ENCODE measurements at regions not wholly inside any gene's neighbourhood (a gene's known extent, or its start where the extent isn't known, plus 50 kb on each side); places are given as distances from the start of the nearest gene placed in this dataset.

DNA sequence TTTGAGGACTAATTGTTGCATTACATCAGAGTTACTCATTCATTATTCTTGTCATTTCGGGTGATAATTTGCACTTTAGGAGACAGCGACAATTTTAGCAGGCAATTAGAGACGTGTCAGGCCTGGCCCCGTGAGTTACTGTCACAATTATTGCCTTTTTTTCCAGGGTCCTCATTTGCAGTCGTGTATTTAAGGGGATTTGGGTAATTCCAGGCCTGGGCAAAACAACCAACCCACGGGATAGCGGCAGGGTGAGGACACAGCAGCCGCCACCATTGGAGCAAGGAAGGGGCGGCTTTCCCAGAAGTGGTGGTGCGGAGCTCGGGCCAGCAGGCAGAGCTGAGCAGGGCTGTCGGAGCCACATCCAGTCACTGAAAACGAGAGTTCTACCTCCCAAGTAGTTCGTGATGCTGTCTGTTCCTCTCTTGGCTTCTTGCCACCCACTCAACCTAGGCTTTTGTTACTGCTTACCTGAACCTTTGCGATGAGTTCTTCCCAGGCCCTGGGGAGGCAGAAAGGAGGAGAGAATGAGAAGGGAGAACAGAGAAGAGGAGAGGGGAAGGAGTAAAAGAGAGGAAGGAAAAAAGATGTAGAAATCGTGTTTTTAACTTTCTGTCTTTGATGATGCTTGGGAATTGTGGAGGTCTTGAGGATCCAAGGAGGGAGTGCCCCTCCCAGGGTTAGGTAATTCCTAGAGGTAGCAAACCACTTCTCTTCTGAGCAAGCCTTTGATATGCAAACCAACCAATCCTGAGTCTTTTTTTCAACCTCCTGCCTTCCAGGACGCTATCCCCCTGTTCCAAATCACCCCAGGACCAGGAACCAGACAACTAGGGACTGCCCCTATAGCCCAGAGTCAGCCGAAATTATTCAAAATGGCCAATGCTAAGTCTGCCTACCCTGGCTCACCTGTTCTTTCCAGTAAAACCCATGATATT is 236.1 kb downstream of the MIAT start:
- no peak for DNase-seq (ENCODE audit: low read depth in 2 of 2)

DNA sequence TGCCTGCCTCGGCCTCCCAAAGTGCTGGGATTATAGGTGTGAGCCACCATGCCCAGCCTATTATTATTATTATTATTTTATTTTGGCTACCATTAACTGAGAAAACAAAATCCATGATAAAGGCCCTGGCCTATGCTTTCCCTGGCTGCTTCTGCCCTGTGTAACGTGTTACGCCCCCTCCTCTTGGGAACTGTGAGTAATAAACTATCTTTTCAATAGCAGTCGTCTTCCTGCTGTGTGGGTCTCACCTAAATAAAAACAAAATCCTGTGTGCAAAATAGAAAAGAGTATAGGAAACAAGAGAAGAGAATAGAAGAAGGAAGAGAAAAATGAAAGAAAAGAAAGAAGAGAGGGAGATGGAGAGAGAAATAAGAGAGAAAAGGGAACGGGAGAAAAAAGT is 237.0 kb downstream of the MIAT start:
- no peak for DNase-seq (ENCODE audit: low read depth in 2 of 2)

DNA sequence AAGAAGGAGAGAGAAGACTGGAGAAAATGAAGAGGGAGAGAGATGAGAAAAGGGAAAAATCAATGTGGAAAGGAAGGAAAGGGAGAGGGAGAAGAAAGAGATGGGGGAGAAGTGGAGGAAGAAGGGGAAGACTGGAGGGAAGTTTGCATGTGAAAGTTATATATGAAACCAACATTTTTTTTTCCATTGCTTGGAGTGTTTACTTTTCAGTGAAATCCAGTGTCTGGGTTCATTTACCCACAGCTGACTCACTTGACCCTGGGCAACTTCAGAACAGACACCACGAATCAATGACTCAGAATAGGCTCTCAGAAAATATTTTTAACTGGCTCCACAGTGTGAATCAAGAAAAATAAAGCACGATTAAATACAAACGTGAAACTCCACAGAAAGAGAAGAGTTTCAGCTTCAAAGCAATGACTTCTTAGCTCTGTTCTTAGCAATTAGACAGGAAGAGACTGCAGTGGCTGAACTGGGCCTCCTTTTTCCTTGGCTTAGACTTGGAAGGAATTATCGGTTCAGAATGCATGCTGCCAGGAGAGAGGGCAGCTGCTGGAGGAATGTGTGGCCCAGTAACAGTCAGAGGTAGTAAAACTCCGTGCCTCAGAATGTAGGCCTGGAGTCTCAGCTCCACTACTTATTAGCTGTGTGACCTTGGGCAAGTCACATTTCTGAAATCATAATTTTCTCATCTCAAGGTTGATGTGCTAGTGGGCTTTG is 237.5 kb downstream of the MIAT start:
- DNase-seq (ENCODE audit: low read depth in 2 of 2) = no peak

DNA sequence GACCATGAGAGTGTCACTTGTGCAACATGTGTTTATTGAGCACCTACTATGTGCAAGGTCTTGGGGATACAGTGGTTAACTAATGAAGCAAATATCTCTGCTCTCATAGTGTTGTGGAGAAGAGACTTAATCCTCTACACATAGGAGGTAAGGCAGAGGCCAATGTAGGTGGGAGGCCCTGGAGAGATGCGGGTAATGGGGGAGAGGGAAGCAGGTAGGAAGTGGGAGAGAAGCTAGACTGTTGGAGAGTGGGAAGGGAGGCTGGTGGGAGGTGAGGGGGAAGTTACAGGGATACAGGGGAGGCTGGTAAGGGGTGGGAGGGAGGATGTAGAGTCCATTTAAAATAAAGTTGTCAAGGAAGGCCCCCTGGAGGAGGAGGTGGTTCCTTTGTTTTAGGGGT is 240.0 kb downstream of the MIAT start:
- DNase-seq (ENCODE audit: low read depth in 2 of 2) = no peak

DNA sequence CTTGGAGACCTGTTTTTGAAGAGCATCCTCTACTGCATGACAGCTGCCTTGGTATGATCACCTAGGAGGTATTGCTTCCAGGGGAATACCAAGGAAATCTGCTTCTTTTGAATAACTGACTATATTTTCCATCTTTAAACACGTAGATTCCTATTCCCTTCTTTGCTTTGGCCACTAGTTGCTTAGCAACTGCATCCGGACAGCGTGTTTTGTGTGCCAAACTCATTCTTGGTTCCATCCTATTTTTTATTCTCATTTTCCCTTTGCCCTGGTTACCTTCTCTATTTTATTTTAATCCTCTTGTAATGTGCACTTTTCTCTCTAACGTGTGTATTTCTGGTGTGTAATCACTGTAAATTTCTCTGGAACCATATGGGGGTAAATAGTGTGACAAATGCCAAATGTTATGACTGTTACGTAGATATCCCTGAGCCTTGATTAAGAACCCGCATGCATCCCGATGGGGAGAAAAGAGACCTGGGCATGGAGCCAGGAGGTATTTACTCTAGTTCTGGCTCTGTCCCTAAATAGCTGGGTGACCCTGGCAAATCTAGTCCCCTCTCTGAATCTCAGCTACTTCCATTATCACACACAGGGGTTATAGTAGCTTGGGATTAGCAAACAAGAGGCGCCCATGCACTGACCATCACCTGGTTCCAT is 241.7 kb downstream of the MIAT start:
- DNase-seq (ENCODE audit: low read depth in 2 of 2) = no peak

DNA sequence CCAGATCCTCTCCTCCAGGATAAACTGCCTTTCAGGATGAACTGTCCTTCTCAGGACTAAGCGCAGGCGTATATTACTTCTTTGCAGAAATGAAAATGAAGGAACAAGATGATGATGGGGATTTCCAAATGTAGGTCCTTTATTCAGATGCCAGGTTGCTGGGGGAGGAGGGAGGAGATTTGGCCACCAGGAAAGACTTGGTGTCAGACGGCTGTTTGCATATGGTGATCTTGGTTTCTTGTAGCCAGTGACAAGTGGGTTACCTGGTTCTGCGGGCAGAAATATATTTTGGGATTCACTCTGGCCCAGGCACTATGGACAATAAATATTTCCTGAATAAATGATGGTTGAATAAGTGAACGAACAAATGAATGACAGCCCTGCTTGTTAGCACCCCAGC is 243.4 kb downstream of the MIAT start:
- DNase-seq (ENCODE audit: low read depth in 2 of 2) = no peak

DNA sequence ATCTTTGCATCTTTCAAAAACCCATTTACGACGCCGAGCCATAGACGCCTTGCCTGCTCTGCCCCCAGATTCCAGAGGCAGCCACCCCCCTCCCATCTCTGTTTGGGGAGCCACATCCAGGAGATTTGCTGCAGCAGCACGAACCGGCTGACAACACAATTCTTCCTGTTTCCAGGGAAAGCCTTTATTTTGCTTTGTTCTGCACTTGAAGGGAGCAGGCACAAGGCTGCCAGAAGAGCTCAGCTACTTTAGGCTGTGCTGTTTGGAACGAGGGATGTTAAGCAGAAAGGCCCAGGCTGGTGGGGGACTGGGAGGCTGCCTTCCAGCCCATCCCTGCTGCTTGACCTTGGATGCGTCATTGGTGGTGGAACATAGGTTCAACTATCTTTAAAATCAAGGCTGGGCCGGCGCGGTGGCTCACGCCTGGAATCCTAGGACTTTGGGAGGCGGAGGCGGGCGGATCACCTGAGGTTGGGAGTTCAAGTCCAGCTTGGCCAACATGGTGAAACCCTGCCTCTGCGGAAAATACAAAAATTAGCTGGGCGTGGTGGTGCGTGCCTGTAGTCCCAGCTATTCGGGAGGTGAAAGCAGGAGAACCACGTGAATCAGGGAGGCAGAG is 243.9 kb downstream of the MIAT start:
- no peak for DNase-seq (ENCODE audit: low read depth in 2 of 2)

DNA sequence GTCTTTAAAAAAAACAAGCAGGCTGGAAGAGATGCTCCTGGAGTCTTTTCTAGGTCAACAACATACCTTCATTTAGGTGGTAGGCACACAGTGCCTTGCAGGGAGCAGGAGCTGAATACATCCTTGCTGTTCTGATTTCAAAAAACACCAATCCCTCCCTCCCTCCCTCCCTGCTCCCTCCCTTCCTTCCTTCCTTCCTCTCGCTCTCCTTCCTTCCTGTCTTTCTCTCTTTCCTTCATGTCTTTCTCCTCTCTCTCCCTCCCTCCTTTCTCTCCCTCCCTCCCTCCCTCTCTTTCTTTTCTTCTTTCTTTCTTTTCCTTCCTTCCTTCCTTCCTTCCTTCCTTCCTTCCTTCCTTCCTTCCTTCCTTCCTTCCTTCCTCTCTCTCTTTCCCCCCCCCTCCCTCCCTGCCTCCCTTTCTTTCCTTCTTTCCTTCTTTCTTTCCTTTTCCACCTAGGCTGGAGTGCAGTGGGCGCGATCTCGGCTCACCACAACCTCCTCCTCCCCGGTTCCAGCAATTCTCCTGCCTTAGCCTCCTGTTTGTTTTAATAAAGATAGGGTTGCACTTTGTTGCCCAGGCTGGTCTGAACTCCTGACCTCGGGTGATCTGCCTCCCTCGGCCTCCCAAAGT is 245.1 kb downstream of the MIAT start:
- DNase-seq (ENCODE audit: low read depth in 2 of 2) = no peak

DNA sequence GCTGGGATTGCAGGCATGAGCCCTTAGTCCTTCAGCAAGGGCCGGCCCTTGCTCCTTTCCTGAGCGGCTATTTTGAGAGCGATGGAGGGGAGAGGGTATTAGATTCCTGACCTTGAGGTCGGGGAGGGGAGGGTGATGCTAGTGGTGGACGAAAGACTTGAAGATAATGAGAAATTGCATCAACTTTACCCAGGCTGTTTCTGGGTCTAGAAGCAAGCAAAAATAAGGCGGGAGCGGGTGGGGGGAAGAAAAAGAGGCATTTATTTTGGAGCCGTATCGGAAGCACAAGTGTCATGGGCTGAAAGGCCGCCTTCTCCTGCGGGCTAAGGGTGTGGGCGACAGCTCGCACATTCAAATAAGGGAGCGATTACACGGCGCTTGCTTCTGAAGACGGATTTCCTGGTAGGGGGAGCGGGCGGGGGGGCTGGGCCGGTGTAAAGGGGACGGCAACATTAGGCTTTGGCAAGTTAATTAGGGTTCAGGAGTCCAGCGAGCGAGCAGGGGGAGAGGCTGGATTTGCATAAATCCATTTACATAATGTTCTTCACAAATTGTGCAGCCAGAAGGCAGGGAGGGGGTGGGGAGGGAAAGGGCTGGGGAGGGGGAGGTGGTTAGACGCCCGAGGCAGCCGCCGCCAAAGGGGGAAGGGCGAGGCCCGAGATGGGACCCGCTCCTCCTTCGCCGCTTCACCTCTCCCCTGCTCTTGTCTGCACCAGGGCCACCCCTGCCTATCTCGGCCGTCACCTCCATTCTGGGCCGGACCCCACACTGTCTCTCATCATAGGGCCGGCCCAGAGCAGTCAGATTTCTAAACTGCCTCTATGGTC is 245.9 kb downstream of the MIAT start:
- no peak for DNase-seq (ENCODE audit: low read depth in 2 of 2)

DNA sequence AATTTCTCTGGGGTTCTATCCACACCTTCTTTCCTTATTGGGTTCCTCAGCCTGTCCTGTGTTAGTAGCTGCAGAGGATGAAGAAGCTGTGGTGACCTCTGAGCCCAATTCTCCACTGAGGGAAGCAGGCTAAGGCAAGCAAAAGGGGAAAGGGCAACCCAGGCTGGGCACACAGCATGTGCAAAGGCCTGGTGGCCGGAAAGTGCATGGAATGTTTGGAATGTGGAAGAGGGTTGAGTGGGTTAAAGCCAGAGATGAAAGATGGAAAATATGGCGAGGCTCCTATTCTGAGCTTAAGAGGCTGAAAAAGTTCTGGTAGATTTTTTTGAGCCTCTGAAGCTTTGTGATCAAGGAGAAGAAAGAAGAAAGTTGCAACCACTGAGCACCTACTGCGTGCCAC is 247.1 kb downstream of the MIAT start:
- DNase-seq (ENCODE audit: low read depth in 2 of 2) = no peak

DNA sequence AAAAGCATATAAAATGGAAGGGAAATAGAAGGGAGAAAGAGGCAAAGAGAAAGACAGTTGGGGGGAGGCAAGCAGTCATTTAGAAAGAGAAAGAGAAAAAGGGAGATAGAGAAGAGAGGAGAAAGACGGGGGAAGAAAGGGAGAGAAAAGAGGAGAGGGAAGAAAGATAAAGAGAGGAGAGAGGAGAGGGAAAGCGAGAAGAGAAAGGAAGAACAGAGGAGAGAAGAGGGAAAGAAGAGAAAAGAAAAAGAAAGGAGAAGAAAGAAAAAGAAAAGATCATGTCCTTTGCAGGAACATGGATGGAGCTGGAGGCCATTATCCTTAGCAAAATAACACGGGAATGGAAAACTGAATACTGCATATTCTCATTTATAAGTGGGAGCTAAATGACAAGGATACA is 247.7 kb downstream of the MIAT start:
- no peak for DNase-seq (ENCODE audit: low read depth in 2 of 2)

DNA sequence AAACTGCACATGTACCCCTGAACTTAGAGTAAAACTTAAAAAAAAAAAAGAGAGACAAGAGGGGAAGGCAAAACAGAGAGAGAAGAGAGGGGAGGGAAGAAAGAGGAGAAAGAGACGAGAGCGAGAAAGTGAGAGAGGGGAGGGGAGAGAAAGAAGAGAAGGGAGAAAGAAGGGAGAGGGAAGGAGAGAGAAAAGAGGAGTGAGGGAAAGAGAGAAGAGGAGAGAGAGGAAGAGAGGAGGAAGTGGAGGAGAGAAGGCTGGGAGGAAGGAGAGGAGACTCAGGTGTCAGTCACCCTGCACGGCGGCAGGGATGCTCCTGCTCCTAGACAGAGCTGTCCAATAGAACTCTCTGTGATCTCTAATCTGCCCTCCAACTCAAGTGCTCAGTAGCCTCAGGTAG is 248.3 kb downstream of the MIAT start:
- DNase-seq (ENCODE audit: low read depth in 2 of 2) = no peak

DNA sequence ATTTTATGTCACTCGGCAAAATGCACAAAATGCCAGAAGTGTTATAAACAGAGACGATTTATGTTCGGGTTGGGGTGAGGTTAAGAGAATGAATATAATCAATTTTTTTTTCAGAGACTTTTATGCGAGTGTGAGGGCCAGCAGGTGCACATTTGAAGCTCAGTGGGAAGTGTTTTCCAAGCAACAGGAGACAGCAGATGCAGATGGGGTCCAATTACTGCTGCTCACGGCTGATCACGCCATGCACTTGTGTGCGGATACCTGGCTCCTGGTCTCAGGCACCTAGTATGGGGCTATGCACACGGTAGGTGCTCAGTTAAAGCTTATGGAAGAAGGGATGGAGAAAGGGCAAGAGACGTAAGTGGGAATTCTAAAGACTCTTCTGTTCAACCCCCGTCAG is 249.1 kb downstream of the MIAT start:
- DNase-seq (ENCODE audit: low read depth in 2 of 2) = no peak

DNA sequence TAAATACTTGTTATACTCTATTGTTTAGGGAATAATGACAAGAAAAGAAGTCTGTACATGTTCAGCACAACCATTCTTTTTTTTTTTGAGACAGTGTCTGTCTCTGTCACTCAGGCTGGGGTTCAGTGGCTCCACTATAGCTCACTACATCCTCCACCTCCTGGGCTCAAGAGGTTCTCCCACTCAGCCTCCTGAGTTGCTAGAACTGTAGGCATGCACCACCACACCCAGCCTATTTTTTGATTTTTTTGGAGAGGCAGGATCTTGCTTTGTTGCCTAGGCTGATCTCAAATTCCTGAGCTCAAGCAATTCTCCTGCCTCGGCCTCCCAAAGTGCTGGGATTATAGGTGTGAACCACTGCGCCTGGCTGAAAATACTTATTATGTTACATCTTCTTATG is 250.0 kb downstream of the MIAT start:
- no peak for DNase-seq (ENCODE audit: low read depth in 2 of 2)

DNA sequence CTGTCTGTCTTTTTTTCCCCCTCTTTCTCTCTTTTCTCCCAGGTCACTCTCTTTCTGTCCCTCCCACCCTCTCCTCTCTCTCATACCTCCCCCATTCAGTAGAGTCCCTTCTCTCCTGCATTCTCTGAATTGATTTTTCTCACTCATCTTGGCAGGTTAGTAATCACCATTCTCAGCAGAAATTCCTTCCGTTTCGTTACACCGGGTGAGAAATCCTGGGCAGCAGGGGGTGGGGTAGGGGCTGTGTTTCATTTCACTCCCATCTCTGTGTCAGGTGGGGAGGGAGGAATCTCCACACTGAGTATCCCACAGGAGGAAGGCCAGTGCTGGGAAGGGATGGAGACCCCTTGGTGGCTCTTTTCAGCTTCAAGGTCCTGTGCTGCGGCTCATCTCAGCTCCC is 253.5 kb downstream of the MIAT start:
- DNase-seq (ENCODE audit: low read depth in 2 of 2) = no peak

DNA sequence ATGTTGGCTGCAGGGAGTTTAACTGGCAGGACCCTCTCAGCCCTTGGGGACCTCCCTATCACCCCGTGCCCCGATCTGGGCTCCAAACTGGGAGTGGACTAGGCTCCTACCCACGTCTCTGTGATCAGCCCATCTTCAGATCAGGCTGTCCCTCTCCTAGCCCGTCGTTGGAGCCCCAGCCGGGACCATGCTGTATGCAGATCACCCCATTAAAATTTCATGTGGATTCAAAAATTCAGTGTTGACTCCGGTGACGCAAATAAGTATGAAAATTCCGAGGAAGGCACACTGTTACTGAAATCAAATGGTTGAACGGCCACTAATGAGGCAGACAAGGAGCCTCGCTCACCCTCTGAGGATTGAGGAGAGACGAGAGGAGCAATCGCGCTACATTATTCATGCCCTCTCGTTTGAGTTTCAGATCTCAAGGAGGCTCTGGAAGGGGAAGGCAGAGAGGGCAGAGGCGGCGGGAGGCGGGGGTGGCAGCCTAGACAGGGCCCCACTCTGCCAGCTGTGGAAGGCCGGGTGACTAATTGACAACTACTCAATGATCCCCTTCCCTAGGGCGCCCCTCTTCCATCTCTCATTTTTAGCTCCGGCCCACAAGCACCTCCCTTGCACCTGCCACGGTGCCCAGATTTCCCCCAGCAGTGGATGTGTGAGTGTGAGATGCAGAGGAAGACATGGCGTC is 255.4 kb downstream of the MIAT start:
- DNase-seq (ENCODE audit: low read depth in 2 of 2) = no peak

DNA sequence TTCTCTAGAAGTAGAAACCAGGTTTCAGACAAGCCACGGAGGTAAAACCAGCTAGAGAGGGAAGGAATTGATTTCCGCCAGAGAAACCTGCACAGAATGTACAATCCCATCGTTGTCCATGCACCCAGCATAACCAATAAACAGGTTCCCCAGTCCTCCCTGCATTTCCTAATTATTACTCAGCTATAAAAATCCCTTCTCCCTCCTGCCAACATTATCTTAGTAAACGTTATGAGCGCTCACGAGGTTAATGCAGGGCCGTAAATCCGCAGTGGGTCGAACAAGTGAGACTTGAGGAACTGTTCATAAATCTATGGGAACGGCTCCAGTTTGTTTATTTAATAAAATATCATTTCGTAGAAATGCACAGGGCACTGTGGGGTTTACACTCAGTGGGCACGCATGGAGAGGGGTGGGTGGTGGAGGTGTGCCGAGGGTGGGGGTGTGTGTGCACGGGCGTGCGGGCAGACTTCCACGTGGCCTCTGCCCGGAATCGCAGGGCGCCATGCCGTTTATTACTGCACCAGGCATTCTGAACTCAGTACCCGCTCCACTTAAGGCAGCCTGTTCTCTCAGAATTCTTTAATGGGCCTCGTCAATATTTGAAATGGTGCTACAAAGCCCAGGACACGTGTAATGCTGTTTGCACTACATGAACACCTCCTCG is 257.3 kb downstream of the MIAT start:
- DNase-seq (ENCODE audit: low read depth in 2 of 2) = no peak

DNA sequence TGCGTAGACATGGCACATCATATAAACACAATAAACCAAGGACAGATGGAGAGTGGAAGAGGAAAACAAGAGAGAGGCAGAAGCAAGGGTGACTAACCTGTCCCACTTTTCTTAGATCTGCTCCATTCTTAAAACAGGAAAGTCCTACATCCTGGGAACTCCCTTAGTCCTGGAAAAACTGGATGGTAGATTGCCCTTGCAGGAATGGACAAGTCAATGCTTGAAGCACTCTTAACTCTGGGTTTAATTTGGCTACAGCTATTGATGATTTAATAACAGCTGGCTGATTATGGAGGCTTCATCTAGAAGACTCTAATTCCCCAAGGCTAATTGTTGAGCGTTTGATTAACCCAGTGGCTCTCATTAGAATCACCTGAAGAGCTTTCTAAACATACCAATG is 258.8 kb downstream of the MIAT start:
- DNase-seq (ENCODE audit: low read depth in 2 of 2) = no peak

DNA sequence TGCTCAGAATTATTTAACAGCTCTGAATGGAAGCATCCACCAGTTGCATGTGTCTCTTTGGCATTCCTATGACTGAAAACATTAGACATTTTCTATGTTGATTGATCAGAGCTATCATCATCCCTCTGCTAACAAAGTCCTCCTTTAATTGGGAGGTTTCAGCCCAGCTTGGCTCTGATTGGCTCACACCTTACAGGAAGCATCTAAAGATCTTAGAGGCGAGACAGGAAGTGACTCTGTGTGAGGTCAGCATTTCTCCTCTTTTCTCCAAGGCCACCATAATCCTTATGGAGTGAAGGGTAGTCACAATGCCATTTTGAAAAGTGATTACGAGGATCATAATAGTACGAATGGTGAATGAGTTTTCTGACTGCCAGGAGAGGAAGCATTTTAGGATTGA is 260.8 kb downstream of the MIAT start:
- no peak for DNase-seq (ENCODE audit: low read depth in 2 of 2)

DNA sequence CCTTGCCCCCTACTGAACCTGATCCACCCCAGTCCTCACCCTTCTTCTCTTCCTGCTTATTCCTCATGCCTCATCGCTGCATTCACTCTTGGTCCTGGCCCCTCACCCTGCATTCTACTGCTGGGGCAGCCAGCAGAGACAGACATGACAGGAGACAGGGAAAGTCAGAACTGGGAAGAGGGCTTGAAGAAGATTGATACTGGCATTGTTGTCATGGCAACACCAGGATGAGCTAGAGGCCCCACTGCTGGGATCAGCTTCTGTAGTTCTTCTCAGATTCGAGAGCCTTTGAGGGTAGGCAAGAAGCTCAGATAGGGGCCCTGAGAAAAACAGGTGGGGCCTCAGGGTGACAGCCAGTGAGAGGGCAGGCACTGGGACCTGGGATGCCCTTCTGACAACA is 264.3 kb downstream of the MIAT start:
- DNase-seq (ENCODE audit: low read depth in 2 of 2) = no peak
